Endothelial cell (in vitro differentiated cells): ENCODE measurements at regions not wholly inside any gene's neighbourhood (a gene's known extent, or its start where the extent isn't known, plus 50 kb on each side); places are given as distances from the start of the nearest gene placed in this dataset.

Experiments
- DNase-seq: peaks from one replicate; pipeline ENCODE4 v3.0.0; 2021; ENCODE audit warnings: low spot score
- H3K27ac Mint-ChIP-seq: one replicate; pipeline ENCODE4 v1.8.0; 2021; ENCODE audit warnings: mixed read lengths, inconsistent platforms; ENCODE audit not compliant: unreplicated experiment
- H3K27me3 Mint-ChIP-seq: one replicate; pipeline ENCODE4 v1.8.0; 2021; ENCODE audit warnings: mild to moderate bottlenecking, moderate library complexity, mixed read lengths, inconsistent platforms; ENCODE audit not compliant: unreplicated experiment
- H3K36me3 Mint-ChIP-seq: one replicate; pipeline ENCODE4 v1.8.0; 2021; ENCODE audit warnings: mild to moderate bottlenecking, low read depth, mixed read lengths, inconsistent platforms; ENCODE audit not compliant: unreplicated experiment
- H3K4me1 Mint-ChIP-seq: one replicate; pipeline ENCODE4 v1.8.0; 2021; ENCODE audit warnings: mild to moderate bottlenecking, mixed read lengths, inconsistent platforms; ENCODE audit not compliant: unreplicated experiment
- H3K4me3 Mint-ChIP-seq: one replicate; pipeline ENCODE4 v1.8.0; 2021; ENCODE audit warnings: mild to moderate bottlenecking, mixed read lengths, inconsistent platforms; ENCODE audit not compliant: unreplicated experiment
- H3K9me3 Mint-ChIP-seq: one replicate; pipeline ENCODE4 v1.8.0; 2021; ENCODE audit warnings: mixed read lengths, inconsistent platforms; ENCODE audit not compliant: unreplicated experiment
- CTCF ChIP-seq: fragments of 200-600 bp; sonication (generic); IDR thresholded peaks from one replicate; pipeline ENCODE4 v1.5.0; 2021; ENCODE audit warnings: antibody characterized with exemption; ENCODE audit not compliant: unreplicated experiment

- no peak overlapping the region for H3K27ac Mint-ChIP-seq
- no peaks in the 10 kb centered on the region for H3K9me3 Mint-ChIP-seq
- H3K4me3 Mint-ChIP-seq, result no peak overlapping the region
- H3K4me1 Mint-ChIP-seq, result peaks cover 10% of the 10 kb centered on the region
- peaks cover 3% of the 10 kb centered on the region for H3K27me3 Mint-ChIP-seq
- no peaks in the 10 kb centered on the region for H3K36me3 Mint-ChIP-seq
- TF ChIP-seq CTCF, result no peak
- no peak for DNase-seq
These were observed 112.0 kb upstream of the OXGR1 start for GRCh38 chr13:97106323-97106722.

- Mint-ChIP-seq H3K27me3 (peaks cover 5% of the 10 kb centered on the region), H3K27ac (no peak overlapping the region), H3K36me3 (no peaks in the 10 kb centered on the region), H3K9me3 (no peaks in the 10 kb centered on the region), H3K4me1 (peaks cover 13% of the 10 kb centered on the region), H3K4me3 (no peak overlapping the region)
- DNase-seq, result no peak
- no peak for TF ChIP-seq CTCF
These were observed 113.7 kb upstream of the OXGR1 start for GRCh38 chr13:97107815-97108529.

- H3K27me3 Mint-ChIP-seq, result peaks cover 3% of the 10 kb centered on the region
- H3K4me3 Mint-ChIP-seq, result no peak overlapping the region
- H3K9me3 Mint-ChIP-seq, result no peaks in the 10 kb centered on the region
- H3K4me1 Mint-ChIP-seq, result peaks cover 13% of the 10 kb centered on the region
- no peak overlapping the region for H3K27ac Mint-ChIP-seq
- no peak for TF ChIP-seq CTCF
- H3K36me3 Mint-ChIP-seq, result no peaks in the 10 kb centered on the region
- no peak for DNase-seq
These were observed 113.6 kb upstream of the MBNL2 start for GRCh38 chr13:97108530-97108900.

- Mint-ChIP-seq H3K4me3 (no peak overlapping the region), H3K4me1 (peaks cover 17% of the 10 kb centered on the region), H3K9me3 (no peaks in the 10 kb centered on the region), H3K36me3 (no peaks in the 10 kb centered on the region), H3K27ac (no peak overlapping the region), H3K27me3 (peaks cover 3% of the 10 kb centered on the region)
- no peak for TF ChIP-seq CTCF
- no peak for DNase-seq
These were observed 112.9 kb upstream of the MBNL2 start for GRCh38 chr13:97109256-97109655.

GRCh38 chr13:97109841-97110492 is 112.2 kb upstream of the MBNL2 start:
- peak; percentile 79 for TF ChIP-seq CTCF
- H3K27me3 Mint-ChIP-seq, result peaks cover 3% of the 10 kb centered on the region
- H3K27ac Mint-ChIP-seq, result no peak overlapping the region
- no peaks in the 10 kb centered on the region for H3K36me3 Mint-ChIP-seq
- no peak overlapping the region for H3K4me3 Mint-ChIP-seq
- no peaks in the 10 kb centered on the region for H3K9me3 Mint-ChIP-seq
- peaks cover 22% of the 10 kb centered on the region for H3K4me1 Mint-ChIP-seq
- peak; percentile 93 for DNase-seq
